Astrocyte (in vitro differentiated cells and primary cell): ENCODE measurements at regions not wholly inside any gene's neighbourhood (a gene's known extent, or its start where the extent isn't known, plus 50 kb on each side); places are given as distances from the start of the nearest gene placed in this dataset.
A peak's percentile ranks its signal among the peaks of the same experiment; 100 is the strongest.

ENCODE experiments used
- DNase-seq: peaks from one replicate; pipeline ENCODE4 v3.0.0-alpha.2; 2010; ENCODE audit warnings: low read depth
- FAIRE-seq: peaks from 2 replicates; lab custom pipeline; 2011; peaks lifted over from hg19 to GRCh38; lab: Jason Lieb, UNC
- H2AFZ ChIP-seq: 2 replicates; pipeline ENCODE4 v1.6.0; 2012; ENCODE audit warnings: low read depth, low read length, inconsistent platforms
- H3K27ac ChIP-seq: 2 replicates; pipeline ENCODE4 v1.5.1; 2011; ENCODE audit warnings: low read depth, low read length, inconsistent platforms
- H3K27me3 ChIP-seq: 2 replicates; pipeline ENCODE4 v1.6.0; 2011; ENCODE audit warnings: low read length, inconsistent platforms; ENCODE audit not compliant: insufficient read depth
- H3K36me3 ChIP-seq: 2 replicates; pipeline ENCODE4 v1.5.1; 2011; ENCODE audit warnings: low read length, inconsistent platforms; ENCODE audit not compliant: insufficient read depth
- H3K4me1 ChIP-seq: 2 replicates; pipeline ENCODE4 v1.5.1; 2011; ENCODE audit warnings: low read length, inconsistent platforms; ENCODE audit not compliant: insufficient read depth
- H3K4me2 ChIP-seq: 2 replicates; pipeline ENCODE4 v1.6.0; 2012; ENCODE audit warnings: low read length, inconsistent platforms
- H3K4me3 ChIP-seq: 2 replicates; pipeline ENCODE4 v1.5.1; 2011; ENCODE audit warnings: low read depth, mild to moderate bottlenecking, low read length, inconsistent platforms; ENCODE audit not compliant: insufficient read depth
- H3K79me2 ChIP-seq: 2 replicates; pipeline ENCODE4 v1.6.0; 2012; ENCODE audit warnings: mild to moderate bottlenecking, low read length, inconsistent platforms; ENCODE audit not compliant: insufficient read depth
- H3K9ac ChIP-seq: 2 replicates; pipeline ENCODE4 v1.6.0; 2012; ENCODE audit warnings: mild to moderate bottlenecking, low read length, inconsistent platforms
- H3K9me3 ChIP-seq: 2 replicates; pipeline ENCODE4 v1.5.1; 2012; ENCODE audit warnings: low read depth, mild to moderate bottlenecking, low read length, inconsistent platforms; ENCODE audit not compliant: insufficient read depth
- H4K20me1 ChIP-seq: 2 replicates; pipeline ENCODE4 v1.6.0; 2012; ENCODE audit warnings: low read length, inconsistent platforms; ENCODE audit not compliant: insufficient read depth
- H3K27ac Mint-ChIP-seq: one replicate; pipeline ENCODE4 v1.8.0; 2021; ENCODE audit warnings: mild to moderate bottlenecking, mixed read lengths; ENCODE audit not compliant: unreplicated experiment
- H3K27me3 Mint-ChIP-seq: one replicate; pipeline ENCODE4 v1.8.0; 2021; ENCODE audit warnings: low read depth, mixed read lengths; ENCODE audit not compliant: unreplicated experiment
- H3K36me3 Mint-ChIP-seq: one replicate; pipeline ENCODE4 v1.8.0; 2021; ENCODE audit warnings: low read depth, mixed read lengths; ENCODE audit not compliant: unreplicated experiment
- H3K4me1 Mint-ChIP-seq: one replicate; pipeline ENCODE4 v1.8.0; 2021; ENCODE audit warnings: low read depth, mixed read lengths; ENCODE audit not compliant: unreplicated experiment
- H3K4me3 Mint-ChIP-seq: one replicate; pipeline ENCODE4 v1.8.0; 2021; ENCODE audit warnings: mild to moderate bottlenecking, moderate library complexity, mixed read lengths; ENCODE audit not compliant: unreplicated experiment
- H3K9me3 Mint-ChIP-seq: one replicate; pipeline ENCODE4 v1.8.0; 2021; ENCODE audit warnings: mild to moderate bottlenecking, mixed read lengths; ENCODE audit not compliant: unreplicated experiment
- EZH2 ChIP-seq: IDR thresholded peaks from 2 replicates; pipeline ENCODE4 v1.6.1; 2012; ENCODE audit warnings: mild to moderate bottlenecking, low read length, inconsistent platforms; ENCODE audit not compliant: insufficient read depth
- TF ChIP-seq, protein P1 (sequence below): IDR thresholded peaks from 2 replicates; pipeline ENCODE4 v1.5.1; 2011; ENCODE audit warnings: low read depth, mild to moderate bottlenecking, inconsistent platforms, low read length, moderate library complexity; ENCODE audit not compliant: insufficient read depth

DNA sequence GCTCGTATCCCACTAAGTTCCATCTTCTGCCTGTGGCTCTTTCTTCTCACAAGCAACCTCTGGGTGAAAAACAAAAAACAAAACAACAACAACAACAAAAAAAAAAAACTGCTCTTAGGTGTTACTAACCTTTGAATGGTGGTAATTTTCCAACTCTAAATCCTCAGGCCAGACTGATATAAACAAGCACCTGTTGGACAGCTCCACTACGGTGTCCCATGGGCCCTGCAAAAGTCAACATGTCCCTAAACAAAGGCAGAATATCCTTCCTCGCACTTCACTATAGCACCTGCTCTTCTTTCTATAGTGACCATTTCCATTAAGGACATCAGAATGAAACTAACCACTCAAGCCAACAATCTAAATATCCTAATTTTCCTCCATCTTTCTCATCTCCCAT is 54.6 kb upstream of the PARM1 start:
- Mint-ChIP-seq H3K27ac (no peak overlapping the region), H3K36me3 (no peaks in the 10 kb centered on the region), H3K4me1 (no peaks in the 10 kb centered on the region), H3K4me3 (no peak overlapping the region), H3K9me3 (no peaks in the 10 kb centered on the region), H3K27me3 (no peaks in the 10 kb centered on the region)
- Histone ChIP-seq H3K9me3 (no peaks in the 10 kb centered on the region), H3K4me1 (no peaks in the 10 kb centered on the region), H3K4me3 (no peak overlapping the region), H4K20me1 (no peaks in the 10 kb centered on the region), H3K27me3 (peaks cover 3% of the 10 kb centered on the region), H3K27ac (no peak overlapping the region), H3K36me3 (no peaks in the 10 kb centered on the region), H2AFZ (no peak overlapping the region), H3K4me2 (no peak overlapping the region), H3K79me2 (no peaks in the 10 kb centered on the region), H3K9ac (no peak overlapping the region)
- no peak for FAIRE-seq
- TF ChIP-seq, protein P1, sequence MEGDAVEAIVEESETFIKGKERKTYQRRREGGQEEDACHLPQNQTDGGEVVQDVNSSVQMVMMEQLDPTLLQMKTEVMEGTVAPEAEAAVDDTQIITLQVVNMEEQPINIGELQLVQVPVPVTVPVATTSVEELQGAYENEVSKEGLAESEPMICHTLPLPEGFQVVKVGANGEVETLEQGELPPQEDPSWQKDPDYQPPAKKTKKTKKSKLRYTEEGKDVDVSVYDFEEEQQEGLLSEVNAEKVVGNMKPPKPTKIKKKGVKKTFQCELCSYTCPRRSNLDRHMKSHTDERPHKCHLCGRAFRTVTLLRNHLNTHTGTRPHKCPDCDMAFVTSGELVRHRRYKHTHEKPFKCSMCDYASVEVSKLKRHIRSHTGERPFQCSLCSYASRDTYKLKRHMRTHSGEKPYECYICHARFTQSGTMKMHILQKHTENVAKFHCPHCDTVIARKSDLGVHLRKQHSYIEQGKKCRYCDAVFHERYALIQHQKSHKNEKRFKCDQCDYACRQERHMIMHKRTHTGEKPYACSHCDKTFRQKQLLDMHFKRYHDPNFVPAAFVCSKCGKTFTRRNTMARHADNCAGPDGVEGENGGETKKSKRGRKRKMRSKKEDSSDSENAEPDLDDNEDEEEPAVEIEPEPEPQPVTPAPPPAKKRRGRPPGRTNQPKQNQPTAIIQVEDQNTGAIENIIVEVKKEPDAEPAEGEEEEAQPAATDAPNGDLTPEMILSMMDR: no peak
- TF ChIP-seq EZH2: no peak
- DNase-seq: no peak

DNA sequence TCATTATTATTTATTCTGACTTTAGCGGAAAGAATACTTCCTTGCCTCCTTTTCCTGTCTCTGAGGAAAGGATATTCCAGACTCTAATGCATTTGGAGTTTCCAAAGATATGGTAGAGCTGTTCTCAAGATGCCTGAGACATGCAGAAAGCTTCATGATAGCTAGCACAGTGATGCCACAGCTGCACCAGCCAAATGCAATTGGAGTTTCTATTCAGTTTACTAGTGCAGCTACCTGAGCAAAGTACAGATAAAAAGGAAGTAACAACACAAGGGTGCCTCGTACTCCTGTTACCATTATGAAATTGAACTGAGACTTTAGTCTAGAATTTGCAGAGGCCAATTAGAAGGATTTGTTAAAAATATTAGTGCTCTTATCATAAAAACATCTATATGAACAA is 57.5 kb upstream of the PARM1 start:
- no peak overlapping the region for H3K27ac ChIP-seq
- Mint-ChIP-seq H3K9me3 (no peaks in the 10 kb centered on the region), H3K27ac (no peak overlapping the region), H3K4me1 (no peaks in the 10 kb centered on the region), H3K36me3 (no peaks in the 10 kb centered on the region), H3K27me3 (no peaks in the 10 kb centered on the region), H3K4me3 (no peak overlapping the region)
- no peak overlapping the region for H2AFZ ChIP-seq
- H3K36me3 ChIP-seq: no peaks in the 10 kb centered on the region
- H3K9ac ChIP-seq: no peak overlapping the region
- FAIRE-seq (no peak), DNase-seq (no peak)
- H4K20me1 ChIP-seq: no peaks in the 10 kb centered on the region
- H3K4me1 ChIP-seq: no peaks in the 10 kb centered on the region
- peaks cover 3% of the 10 kb centered on the region for H3K27me3 ChIP-seq
- H3K4me2 ChIP-seq: no peak overlapping the region
- TF ChIP-seq, protein P1: no peak
- no peak for TF ChIP-seq EZH2
- no peaks in the 10 kb centered on the region for H3K9me3 ChIP-seq
- H3K79me2 ChIP-seq: no peaks in the 10 kb centered on the region
- no peak overlapping the region for H3K4me3 ChIP-seq

DNA sequence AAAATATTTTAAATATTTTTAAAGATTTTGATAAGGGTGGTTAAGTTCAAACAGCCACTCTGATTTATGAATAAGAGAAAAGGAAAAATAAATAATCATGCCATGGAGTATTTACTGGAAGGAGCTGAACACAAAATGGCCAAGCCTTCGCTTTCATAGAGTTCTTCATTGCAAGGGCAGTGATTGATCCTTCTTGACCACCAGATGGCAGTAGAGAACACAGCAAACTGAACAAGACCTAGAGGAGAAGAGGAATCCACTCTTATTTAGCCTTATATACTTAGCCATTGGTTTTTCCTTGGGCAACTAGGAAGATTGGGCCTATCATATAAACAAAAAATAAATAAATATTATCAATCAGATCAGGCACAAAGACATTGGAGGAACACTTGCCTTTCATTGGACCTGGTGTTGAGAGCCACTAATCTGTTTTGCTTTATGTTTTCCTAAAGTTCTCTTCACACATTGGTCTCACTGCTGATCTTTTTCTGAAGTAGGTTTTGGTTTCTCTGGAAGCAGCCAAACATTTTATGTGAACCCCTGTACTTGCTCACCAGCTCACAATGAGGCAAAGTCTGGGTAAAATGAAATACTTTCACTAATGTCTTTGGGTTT is 58.1 kb upstream of the PARM1 start:
- no peaks in the 10 kb centered on the region for H3K9me3 Mint-ChIP-seq
- Histone ChIP-seq H3K27me3 (peaks cover 3% of the 10 kb centered on the region), H3K36me3 (no peaks in the 10 kb centered on the region), H3K27ac (no peak overlapping the region), H3K4me3 (no peak overlapping the region), H3K9ac (no peak overlapping the region), H3K9me3 (no peaks in the 10 kb centered on the region), H3K79me2 (no peaks in the 10 kb centered on the region), H3K4me1 (no peaks in the 10 kb centered on the region), H3K4me2 (no peak overlapping the region), H4K20me1 (no peaks in the 10 kb centered on the region), H2AFZ (no peak overlapping the region)
- no peak overlapping the region for H3K27ac Mint-ChIP-seq
- H3K36me3 Mint-ChIP-seq: no peaks in the 10 kb centered on the region
- FAIRE-seq (peak; percentile 9), DNase-seq (peak; percentile 64)
- TF ChIP-seq EZH2: no peak
- TF ChIP-seq, protein P1: peak; percentile 89
- H3K27me3 Mint-ChIP-seq: no peaks in the 10 kb centered on the region
- no peaks in the 10 kb centered on the region for H3K4me1 Mint-ChIP-seq
- H3K4me3 Mint-ChIP-seq: no peak overlapping the region
